IPS DF 6.9 (cell line): ENCODE measurements at regions not wholly inside any gene's neighbourhood (a gene's known extent, or its start where the extent isn't known, plus 50 kb on each side); places are given as distances from the start of the nearest gene placed in this dataset.
A peak's percentile ranks its signal among the peaks of the same experiment; 100 is the strongest.
"Not testable (repeated sequence)": the region's sequence is repeated elsewhere in the genome, so short reads cannot be mapped to it uniquely, and the experiment has no call there.

Source experiments
- DNase-seq: peaks from one replicate; pipeline ENCODE4 v3.0.0-alpha.2; 2013; ENCODE audit warnings: low read depth, low spot score
- H3K27ac ChIP-seq: one replicate; pipeline ENCODE4 v1.5.1; 2013; ENCODE audit warnings: low read length, control low read depth
- H3K27me3 ChIP-seq: 2 replicates; pipeline ENCODE4 v1.6.1; 2013; ENCODE audit warnings: mild to moderate bottlenecking, low read length; ENCODE audit not compliant: control insufficient read depth, insufficient read depth
- H3K36me3 ChIP-seq: 2 replicates; pipeline ENCODE4 v1.6.1; 2013; ENCODE audit warnings: low read length; ENCODE audit not compliant: control insufficient read depth, insufficient read depth
- H3K4me1 ChIP-seq: 2 replicates; pipeline ENCODE4 v1.6.1; 2013; ENCODE audit warnings: low read length; ENCODE audit not compliant: control insufficient read depth, insufficient read depth
- H3K4me3 ChIP-seq: 2 replicates; pipeline ENCODE4 v1.5.1; 2013; ENCODE audit warnings: mild to moderate bottlenecking, low read length
- H3K9me3 ChIP-seq: 2 replicates; pipeline ENCODE4 v1.6.1; 2013; ENCODE audit warnings: low read length, inconsistent platforms; ENCODE audit not compliant: control insufficient read depth, insufficient read depth
- WGBS: extraction: QIAGEN DNeasy Blood & Tissue Kit; methylation state at CpG from one replicate; pipeline ENCODE4 v1.1.7; 2013; ENCODE audit warnings: mixed read lengths, missing lambda C conversion rate; ENCODE audit not compliant: insufficient read length, insufficient coverage; 5-methylcytosine and 5-hydroxymethylcytosine counted together

DNA sequence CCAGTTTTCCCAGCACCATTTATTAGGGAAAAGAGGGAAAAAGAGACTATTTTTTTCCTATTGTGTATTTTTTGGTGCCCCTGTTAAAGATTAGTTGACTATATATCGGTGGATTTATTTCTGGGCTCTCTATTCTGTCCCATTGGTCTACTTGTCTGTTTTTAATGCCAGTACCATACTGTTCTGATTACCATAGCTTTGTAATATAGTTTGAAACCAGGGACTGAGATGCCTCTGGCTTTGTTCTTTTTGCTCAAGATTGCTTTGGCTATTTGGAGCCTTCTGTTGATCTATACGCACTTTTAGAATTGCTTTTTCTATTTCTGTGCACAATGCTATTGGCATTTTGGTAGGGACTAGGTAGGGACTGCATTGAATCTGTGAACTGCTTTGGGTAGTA is 151.7 kb downstream of the ADCYAP1 start:
- Histone ChIP-seq H3K4me1 (no peaks in the 10 kb centered on the region), H3K36me3 (no peaks in the 10 kb centered on the region), H3K27me3 (no peaks in the 10 kb centered on the region), H3K27ac (no peak overlapping the region), H3K9me3 (no peaks in the 10 kb centered on the region), H3K4me3 (no peak overlapping the region)
- no peak for DNase-seq
- no CpG with 5 or more reads among the region's 2 CpGs for WGBS

DNA sequence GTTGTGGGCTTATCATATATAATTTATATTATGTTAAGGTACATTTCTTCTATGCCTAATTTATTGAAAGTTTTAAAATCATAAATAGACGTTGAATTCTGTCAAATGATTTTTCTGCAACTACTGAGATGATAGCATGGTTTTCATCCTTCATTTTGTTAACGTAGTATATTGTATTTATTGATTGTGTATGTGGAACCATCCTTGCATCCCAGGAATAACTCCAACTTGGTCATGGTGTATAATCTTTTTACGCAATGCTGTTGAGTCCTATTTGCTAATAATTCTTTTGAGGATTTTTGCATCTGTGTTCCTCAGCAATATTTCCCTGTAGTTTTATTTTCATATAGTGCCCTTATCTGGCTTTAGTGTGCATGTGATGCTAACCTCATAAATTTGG is 152.7 kb downstream of the ADCYAP1 start:
- Histone ChIP-seq H3K4me3 (no peak overlapping the region), H3K27ac (no peak overlapping the region), H3K36me3 (no peaks in the 10 kb centered on the region), H3K27me3 (no peaks in the 10 kb centered on the region), H3K4me1 (no peaks in the 10 kb centered on the region), H3K9me3 (no peaks in the 10 kb centered on the region)
- no CpG with 5 or more reads among the region's 3 CpGs for WGBS
- no peak for DNase-seq

DNA sequence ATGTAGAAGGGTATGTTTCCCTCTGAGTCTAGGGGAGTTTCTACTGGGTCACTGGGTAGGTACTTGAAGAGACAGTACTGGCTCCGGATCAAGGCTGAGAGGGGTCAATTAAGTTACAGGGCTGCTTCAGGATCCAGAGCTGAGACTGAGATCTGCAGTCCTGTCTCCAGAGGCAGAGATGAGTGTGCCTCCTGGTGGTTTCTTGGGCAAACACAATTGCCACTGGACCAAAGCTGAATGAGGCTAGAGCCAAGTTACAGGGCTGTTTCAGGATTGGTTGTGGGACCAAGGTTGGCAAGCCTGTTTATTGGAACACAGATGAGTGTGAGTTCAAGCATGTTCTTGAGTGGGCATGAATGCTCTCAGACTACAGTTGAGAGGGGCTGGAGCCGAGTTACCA is 157.9 kb downstream of the ADCYAP1 start:
- Histone ChIP-seq H3K36me3 (no peaks in the 10 kb centered on the region), H3K9me3 (no peaks in the 10 kb centered on the region), H3K27me3 (no peaks in the 10 kb centered on the region), H3K27ac (no peak overlapping the region), H3K4me1 (no peaks in the 10 kb centered on the region), H3K4me3 (no peak overlapping the region)
- DNase-seq: peak; percentile 25
- no CpG with 5 or more reads among the region's 2 CpGs for WGBS

DNA sequence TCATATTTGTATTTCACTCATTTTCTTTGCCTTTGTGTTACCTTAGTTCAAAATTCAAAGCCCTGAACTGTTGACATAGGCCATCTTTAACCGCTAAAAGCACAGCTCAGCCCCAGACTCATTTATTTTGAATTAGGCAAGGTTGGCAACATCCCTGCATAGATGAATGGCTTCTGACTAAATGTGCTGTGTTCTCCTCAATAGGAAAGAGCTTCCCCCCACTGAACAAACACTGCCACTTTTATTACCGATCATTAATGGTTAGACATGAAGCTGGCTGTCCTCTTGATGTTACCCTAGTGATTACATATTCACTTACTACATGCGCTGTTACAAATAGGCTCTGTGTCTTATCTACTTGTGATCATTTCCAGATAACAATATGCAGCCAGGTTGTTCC is 170.7 kb downstream of the ADCYAP1 start:
- WGBS: no CpG with 5 or more reads among the region's 3 CpGs
- Histone ChIP-seq H3K27me3 (no peaks in the 10 kb centered on the region), H3K36me3 (no peaks in the 10 kb centered on the region), H3K4me3 (no peak overlapping the region), H3K4me1 (no peaks in the 10 kb centered on the region), H3K9me3 (no peaks in the 10 kb centered on the region), H3K27ac (no peak overlapping the region)
- no peak for DNase-seq

DNA sequence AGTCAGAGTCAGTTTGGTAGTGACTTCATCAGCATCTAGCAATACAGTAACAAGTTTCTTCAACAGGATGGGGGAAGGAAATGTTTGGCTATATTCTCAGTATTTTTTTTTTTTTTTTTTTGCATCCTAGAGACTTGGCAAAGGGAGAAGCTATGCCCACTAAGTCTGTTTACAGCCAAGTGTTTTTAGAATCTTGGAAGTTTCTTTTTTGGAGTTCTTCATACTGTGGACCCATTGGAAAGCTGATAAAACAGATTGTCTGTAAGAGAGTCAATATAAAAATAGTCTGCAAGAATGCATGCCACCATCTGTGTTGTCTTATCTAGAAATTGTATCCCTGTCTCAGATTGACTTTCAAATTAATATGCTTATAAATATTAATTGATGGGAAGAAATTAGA is 171.2 kb downstream of the ADCYAP1 start:
- no peak for DNase-seq
- no peaks in the 10 kb centered on the region for H3K36me3 ChIP-seq
- H3K4me1 ChIP-seq: no peaks in the 10 kb centered on the region
- H3K27ac ChIP-seq: no peak overlapping the region
- no peak overlapping the region for H3K4me3 ChIP-seq
- no peaks in the 10 kb centered on the region for H3K9me3 ChIP-seq
- no peaks in the 10 kb centered on the region for H3K27me3 ChIP-seq

DNA sequence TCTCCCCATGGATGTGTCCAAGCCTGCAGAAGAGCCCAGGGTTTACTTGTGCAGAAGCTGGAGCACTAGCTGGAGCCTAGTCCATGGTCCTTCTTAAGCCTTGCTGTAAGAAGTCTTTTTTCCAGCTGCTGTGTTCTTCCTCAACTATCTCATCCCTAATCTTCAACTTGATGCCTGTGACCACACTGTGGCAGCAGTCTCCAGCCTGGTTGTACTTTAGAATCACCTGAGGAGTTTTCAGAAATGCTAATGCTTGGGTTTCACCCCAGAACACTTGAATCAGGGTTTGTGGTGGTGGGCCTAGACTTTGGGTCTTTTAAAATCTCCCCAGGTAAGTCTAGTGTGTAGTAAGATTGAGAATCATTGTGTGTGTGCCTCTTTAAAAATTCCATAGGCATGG is 173.6 kb downstream of the ADCYAP1 start:
- Histone ChIP-seq H3K9me3 (no peaks in the 10 kb centered on the region), H3K36me3 (no peaks in the 10 kb centered on the region), H3K4me3 (no peak overlapping the region), H3K4me1 (no peaks in the 10 kb centered on the region), H3K27ac (no peak overlapping the region), H3K27me3 (no peaks in the 10 kb centered on the region)
- no peak for DNase-seq

DNA sequence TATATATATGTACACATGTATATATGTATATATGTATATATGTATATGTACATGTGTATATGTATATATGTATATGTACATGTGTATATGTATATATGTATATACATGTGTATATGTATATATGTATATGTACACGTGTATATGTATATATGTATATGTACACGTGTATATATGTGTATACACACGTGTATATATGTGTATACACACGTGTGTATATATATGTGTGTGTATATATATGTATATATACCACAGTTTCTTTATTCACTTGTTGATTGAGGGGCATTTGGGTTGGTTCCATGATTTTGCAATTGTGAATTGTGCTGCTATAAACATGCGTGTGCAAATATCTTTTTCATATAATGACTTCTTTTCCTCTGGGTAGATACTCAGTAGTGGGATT is 179.0 kb downstream of the ADCYAP1 start:
- not testable (repeated sequence) for H3K9me3 ChIP-seq, H3K27ac ChIP-seq, H3K36me3 ChIP-seq, H3K4me3 ChIP-seq, H3K27me3 ChIP-seq, DNase-seq, H3K4me1 ChIP-seq
- WGBS: no CpG with 5 or more reads among the region's 5 CpGs

DNA sequence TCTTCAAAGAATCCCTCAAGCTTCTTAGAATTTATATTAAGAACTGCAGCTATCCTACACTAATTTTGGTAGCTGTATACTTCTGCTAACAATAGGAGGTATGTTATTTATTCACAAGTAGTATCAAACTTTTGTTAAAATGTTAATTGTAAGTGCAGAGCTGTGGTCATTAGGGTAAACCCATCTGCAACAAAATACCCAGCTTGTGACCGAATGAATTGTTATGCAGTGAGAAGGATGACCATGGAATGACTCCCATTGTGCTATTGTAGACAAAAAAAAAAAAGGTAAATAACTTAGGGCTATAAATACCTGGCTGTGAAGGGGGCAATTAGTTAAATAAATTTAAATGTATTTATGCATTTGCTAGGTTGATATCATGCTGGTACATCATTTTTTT is 186.1 kb downstream of the ADCYAP1 start:
- Histone ChIP-seq H3K27me3 (no peaks in the 10 kb centered on the region), H3K27ac (no peak overlapping the region), H3K4me1 (no peaks in the 10 kb centered on the region; the same call in 1 of the 2 replicates), H3K4me3 (no peak overlapping the region), H3K9me3 (no peaks in the 10 kb centered on the region), H3K36me3 (no peaks in the 10 kb centered on the region)
- no CpG with 5 or more reads among the region's 1 CpG for WGBS
- DNase-seq: no peak

DNA sequence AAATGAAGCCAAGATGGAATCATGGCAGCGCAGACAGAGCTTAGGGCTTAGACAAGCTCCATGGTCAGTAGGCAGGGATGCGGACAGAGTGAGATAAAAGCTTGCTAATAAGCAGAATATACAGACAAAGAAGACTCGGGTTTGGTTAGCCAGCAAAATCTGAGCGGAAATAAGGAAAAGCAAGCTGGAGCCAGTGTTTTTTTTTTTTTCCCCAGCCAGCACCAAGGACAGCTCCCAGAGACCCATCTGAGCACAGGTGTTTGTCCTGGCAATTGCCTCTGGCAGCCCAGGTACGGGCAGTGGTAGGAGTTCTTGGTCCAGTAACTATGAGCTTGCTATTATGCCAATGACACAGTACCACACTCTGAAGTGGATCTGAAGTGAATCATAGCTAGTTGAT is 187.6 kb downstream of the ADCYAP1 start:
- Histone ChIP-seq H3K4me1 (no peaks in the 10 kb centered on the region; the same call in 1 of the 2 replicates), H3K27me3 (no peaks in the 10 kb centered on the region), H3K4me3 (no peak overlapping the region), H3K27ac (no peak overlapping the region), H3K36me3 (no peaks in the 10 kb centered on the region), H3K9me3 (no peaks in the 10 kb centered on the region)
- DNase-seq: no peak
- no CpG with 5 or more reads among the region's 5 CpGs for WGBS

DNA sequence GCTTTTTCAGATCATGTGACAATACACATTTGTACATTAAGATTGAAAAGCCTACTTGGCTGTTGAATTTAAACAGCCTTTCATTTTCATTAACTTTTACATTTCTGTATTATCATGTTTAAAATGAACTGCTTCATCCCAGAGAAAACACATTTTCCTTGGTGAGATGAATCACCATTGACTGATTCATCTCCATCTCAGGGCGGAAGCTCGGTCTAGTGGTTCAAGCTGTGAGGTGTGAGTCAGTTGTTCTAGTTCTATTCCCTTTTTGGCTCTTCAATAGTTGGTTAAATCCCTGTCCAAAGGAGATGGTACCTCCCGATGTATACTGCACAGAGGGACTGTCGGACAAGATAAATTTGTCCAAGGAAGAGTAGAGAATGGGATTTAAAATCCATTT is 189.7 kb downstream of the ADCYAP1 start:
- Histone ChIP-seq H3K36me3 (no peaks in the 10 kb centered on the region), H3K27ac (no peak overlapping the region), H3K9me3 (no peaks in the 10 kb centered on the region), H3K4me3 (no peak overlapping the region), H3K4me1 (no peaks in the 10 kb centered on the region; the same call in 1 of the 2 replicates), H3K27me3 (no peaks in the 10 kb centered on the region)
- DNase-seq: no peak
- no CpG with 5 or more reads among the region's 4 CpGs for WGBS

DNA sequence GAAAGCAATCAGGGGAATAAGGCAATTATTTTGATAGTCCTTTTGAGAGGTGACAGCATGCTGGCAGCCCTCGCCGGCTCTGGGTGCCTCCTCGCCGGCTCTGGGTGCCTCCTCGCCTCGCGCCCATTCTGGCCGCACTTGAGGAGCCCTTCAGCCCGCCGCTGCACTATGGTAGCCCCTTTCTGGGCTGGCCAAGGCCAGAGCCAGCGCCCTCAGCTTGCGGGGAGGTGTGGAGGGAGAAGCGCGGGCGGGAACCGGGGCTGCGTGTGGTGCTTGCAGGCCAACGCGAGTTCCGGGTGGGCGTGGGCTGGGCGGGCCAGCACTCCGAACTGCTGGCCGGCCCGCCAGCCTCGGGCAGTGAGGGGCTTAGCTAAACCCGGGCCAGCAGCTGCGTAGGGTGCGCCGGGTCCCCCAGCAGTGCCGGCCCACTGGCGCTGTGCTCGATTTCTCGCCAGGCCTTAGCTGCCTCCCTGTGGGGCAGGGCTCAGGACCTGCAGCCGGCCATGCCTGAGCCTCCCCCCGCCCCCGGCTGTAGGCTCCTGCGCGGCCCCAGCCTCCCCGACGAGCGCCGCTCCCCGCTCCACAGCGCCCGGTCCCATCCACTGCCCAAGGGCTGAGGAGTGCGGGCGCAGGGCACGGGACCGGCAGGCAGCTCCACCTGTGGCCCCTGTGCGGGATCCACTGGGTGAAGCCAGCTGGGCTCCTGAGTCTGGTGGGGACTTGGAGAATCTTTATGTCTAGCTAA is 193.5 kb downstream of the ADCYAP1 start:
- not testable (repeated sequence) for DNase-seq, H3K27me3 ChIP-seq, H3K27ac ChIP-seq, H3K4me3 ChIP-seq, H3K4me1 ChIP-seq, H3K9me3 ChIP-seq, H3K36me3 ChIP-seq
- WGBS: no CpG with 5 or more reads among the region's 51 CpGs
